ENCODE measurements at regions not wholly inside any gene's neighbourhood (a gene's known extent, or its start where the extent isn't known, plus 50 kb on each side); places are given as distances from the start of the nearest gene placed in this dataset.
"Not testable (repeated sequence)": the region's sequence is repeated elsewhere in the genome, so short reads cannot be mapped to it uniquely, and the experiment has no call there.

- DNase-seq: no peak
Measured at GRCh38 chr21:32087447-32087846, 191.4 kb downstream of the MIS18A start.

- DNase-seq: peak; percentile 92
Measured at GRCh38 chr21:32083197-32083596, 195.7 kb downstream of the MIS18A start.

DNA sequence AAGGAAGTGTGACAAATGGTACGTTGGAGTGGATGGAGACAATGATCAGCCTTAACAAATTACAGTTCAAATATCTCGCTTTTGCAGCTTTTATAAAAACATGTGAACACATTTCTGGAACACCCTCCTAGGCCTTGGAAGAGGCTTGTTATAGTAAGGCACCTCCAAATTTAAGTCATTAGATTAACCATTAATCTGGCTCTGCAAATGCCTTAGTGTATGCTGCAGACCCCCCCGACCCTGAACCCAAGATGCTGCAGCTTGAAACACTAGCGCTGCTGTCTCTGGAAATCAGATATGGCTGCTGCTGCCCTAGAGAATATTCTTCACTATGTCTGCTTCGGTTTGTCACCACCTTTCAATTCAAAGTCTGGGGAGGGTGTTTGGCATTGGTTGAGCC is 196.4 kb downstream of the MIS18A start:
- no peak for DNase-seq

GRCh38 chr21:32073593-32073992 is 200.8 kb downstream of the HUNK start:
- DNase-seq: no peak

DNA sequence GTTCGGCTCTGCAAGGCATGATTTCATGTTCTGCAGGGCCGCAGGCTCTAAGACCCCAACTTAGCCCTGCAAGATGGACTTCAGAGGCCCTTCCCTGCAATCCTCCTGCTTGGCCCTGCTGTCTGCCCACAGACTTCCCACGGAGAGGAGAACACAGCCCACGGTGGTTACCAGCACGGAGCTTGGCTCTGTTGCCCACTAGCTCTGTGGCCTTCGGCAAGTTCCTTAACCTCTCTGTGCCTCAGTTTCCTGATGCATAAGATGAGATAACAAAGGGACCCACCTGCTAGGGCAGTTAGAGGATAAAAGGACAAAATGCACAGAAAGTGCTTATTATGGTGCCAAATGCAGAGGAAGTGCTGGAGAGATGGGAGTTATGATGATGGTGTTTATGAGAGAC is 200.4 kb downstream of the HUNK start:
- DNase-seq: no peak

GRCh38 chr21:32071620-32072019 is 198.8 kb downstream of the HUNK start:
- not testable (repeated sequence) for DNase-seq

DNA sequence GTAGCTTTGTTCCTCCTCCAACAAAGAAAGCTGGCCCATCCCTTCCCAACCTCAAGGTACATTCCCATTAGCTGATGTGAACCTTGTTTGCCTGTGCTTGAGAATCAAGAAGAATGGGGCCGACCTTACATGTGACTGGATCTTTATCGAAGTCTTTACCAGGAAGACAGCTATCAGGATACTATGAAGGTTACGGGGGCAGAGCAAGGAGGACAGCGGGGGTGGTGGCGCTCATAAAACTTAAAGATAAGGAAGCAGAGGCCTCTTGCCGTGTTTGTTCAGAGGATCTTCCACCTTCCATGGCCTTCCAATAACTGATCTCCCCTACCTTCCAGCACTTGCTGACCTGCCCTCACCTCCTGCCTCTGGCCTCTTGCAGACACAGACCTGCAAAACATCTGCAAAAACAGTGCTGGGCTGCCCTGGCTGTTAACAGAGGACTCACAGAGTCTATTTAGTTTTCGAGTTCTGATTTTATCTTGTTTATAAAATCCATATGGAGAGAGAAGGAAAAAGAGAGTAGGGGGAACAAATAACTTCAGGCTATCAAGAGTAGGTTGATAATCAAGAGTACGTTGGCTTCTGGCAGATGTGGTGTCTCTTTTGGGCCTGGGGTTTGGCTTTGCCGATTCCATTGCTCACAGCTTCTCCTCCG is 198.0 kb downstream of the HUNK start:
- no peak for DNase-seq

- DNase-seq: no peak
Measured at GRCh38 chr21:32070126-32070525, 197.3 kb downstream of the HUNK start.

- no peak for DNase-seq
Measured at GRCh38 chr21:32065654-32066053, 192.8 kb downstream of the HUNK start.

- no peak for DNase-seq
Measured at GRCh38 chr21:32064281-32064910, 191.6 kb downstream of the HUNK start.

DNA sequence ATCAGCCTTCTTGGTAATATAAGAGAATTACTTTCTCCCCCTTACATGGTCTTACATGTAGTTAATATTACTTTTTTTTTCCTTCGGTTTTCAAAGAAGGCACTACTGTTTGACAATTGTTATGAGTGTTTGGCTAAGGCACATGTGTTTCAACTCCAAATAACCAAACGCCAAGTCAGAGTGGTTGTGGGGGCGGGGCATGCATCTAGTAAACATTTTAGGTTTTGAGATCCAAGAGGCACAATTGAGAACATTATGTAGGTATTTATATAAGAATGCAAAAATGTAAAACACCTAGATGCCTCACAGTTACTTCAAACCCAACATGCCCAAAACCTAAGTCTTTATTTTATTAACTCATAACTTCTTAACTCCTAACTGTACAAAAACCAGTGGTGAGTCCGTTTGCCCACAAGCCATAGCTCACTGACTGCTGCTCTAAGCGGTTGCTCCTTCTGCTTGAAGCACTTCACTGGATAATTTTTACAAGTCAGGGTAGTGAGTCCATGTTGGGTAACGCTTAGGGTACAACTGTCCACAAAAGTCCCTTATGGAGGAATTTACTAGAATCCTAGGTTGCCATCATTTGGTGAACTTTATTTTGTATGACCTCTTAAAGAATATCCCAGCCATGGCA is 189.9 kb downstream of the HUNK start:
- DNase-seq: no peak

GRCh38 chr21:32061729-32062128 is 188.9 kb downstream of the HUNK start:
- DNase-seq: no peak

DNA sequence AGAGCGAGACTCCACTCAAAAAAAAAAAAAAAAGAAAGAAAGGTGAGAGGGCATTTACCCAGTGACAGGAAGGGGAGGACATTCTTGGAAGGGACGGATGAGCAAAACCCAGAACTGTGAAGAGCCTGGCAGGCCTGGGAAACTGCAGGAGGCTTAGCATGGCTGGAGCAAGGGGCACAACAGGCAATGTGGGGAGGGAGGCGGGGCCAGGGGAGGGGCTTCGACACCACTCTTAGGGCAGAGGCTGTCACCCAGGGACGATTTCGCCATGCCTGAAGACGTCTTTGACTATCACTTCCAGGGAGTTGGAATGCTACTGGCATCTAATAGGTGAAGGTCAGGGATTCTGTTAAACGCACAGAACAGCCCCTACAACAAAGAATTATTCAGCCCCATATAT is 184.0 kb downstream of the HUNK start:
- DNase-seq: no peak

GRCh38 chr21:32055305-32055704 is 182.5 kb downstream of the HUNK start:
- DNase-seq: no peak

Data from NCI-H345 (cell line).